ENCODE measurements at regions not wholly inside any gene's neighbourhood (a gene's known extent, or its start where the extent isn't known, plus 50 kb on each side); places are given as distances from the start of the nearest gene placed in this dataset.

GRCh38 chr15:25188051-25188450 lies 233.3 kb downstream of the SNRPN start:
- ChIA-PET POLR2A (no interaction called here), CTCF (no interaction called here)
- BruUV-seq (replicated peaks) = no TSS peak
- Histone ChIP-seq H3K36me3 (ENCODE audit: control insufficient read depth in 2 of 2, extremely low read depth in 1 of 2, insufficient read depth in 2 of 2, low read length in 2 of 2) (no peaks in the 10 kb centered on the region), H3K9me3 (replicated peaks; ENCODE audit: control insufficient read depth, insufficient read depth, low read length) (peaks cover 10% of the 10 kb centered on the region), H3K9me1 (replicated peaks; ENCODE audit: control insufficient read depth, extremely low read depth, insufficient read depth, low read length) (no peaks in the 10 kb centered on the region), H3K27ac (ENCODE audit: insufficient read depth, low read depth, low read length) (no peak overlapping the region), H2AFZ (ENCODE audit: low read depth, low read length) (no peak overlapping the region), H4K20me1 (replicated peaks; ENCODE audit: control insufficient read depth, extremely low read depth, insufficient read depth, low read length) (no peaks in the 10 kb centered on the region), H3K27me3 (ENCODE audit: control insufficient read depth in 2 of 2, insufficient read depth in 2 of 2, low read length in 2 of 2) (no peaks in the 10 kb centered on the region), H3K79me2 (ENCODE audit: control insufficient read depth, insufficient read depth, low read length) (no peaks in the 10 kb centered on the region), H3K4me2 (ENCODE audit: insufficient read depth, low read length) (no peak overlapping the region), H3K4me3 (replicated peaks in 1 of 3; ENCODE audit: insufficient read depth in 1 of 3, low read depth in 1 of 3, low read length in 3 of 3) (no peak overlapping the region), H3K4me1 (ENCODE audit: control insufficient read depth, extremely low read depth, insufficient read depth, low read length) (no peaks in the 10 kb centered on the region), H3K9ac (replicated peaks; ENCODE audit: extremely low read depth, insufficient read depth, low read length) (no peak overlapping the region)
- intact Hi-C loops (cut with micrococcal nuclease) = no loop called here
- dilution Hi-C loops (cut with MboI; ENCODE audit: extremely low pct_ligation_motif_present, low sequenced_read_pairs) = no loop called here
- FAIRE-seq (no peak), DNase-seq (ENCODE audit: low read depth, low spot score) (no peak)
- TF ChIP-seq POLR2AphosphoS5 (IDR thresholded peaks at IDR 0.05; ENCODE audit: insufficient read depth, low read depth, low read length) (no peak), FOS (IDR thresholded peaks at IDR 0.05; ENCODE audit: borderline replicate concordance, insufficient read depth, low read length) (no peak)

GRCh38 chr15:25188551-25189101 lies 233.8 kb downstream of the SNRPN start:
- intact Hi-C loops (cut with micrococcal nuclease) = no loop called here
- Histone ChIP-seq H3K27ac (ENCODE audit: insufficient read depth, low read depth, low read length) (no peak overlapping the region), H3K9me3 (replicated peaks; ENCODE audit: control insufficient read depth, insufficient read depth, low read length) (peaks cover 6% of the 10 kb centered on the region), H3K36me3 (ENCODE audit: control insufficient read depth in 2 of 2, extremely low read depth in 1 of 2, insufficient read depth in 2 of 2, low read length in 2 of 2) (no peaks in the 10 kb centered on the region), H2AFZ (ENCODE audit: low read depth, low read length) (no peak overlapping the region), H3K4me2 (ENCODE audit: insufficient read depth, low read length) (no peak overlapping the region), H4K20me1 (replicated peaks; ENCODE audit: control insufficient read depth, extremely low read depth, insufficient read depth, low read length) (no peaks in the 10 kb centered on the region), H3K4me1 (ENCODE audit: control insufficient read depth, extremely low read depth, insufficient read depth, low read length) (no peaks in the 10 kb centered on the region), H3K4me3 (replicated peaks in 1 of 3; ENCODE audit: insufficient read depth in 1 of 3, low read depth in 1 of 3, low read length in 3 of 3) (no peak overlapping the region), H3K79me2 (ENCODE audit: control insufficient read depth, insufficient read depth, low read length) (no peaks in the 10 kb centered on the region), H3K9me1 (replicated peaks; ENCODE audit: control insufficient read depth, extremely low read depth, insufficient read depth, low read length) (no peaks in the 10 kb centered on the region), H3K9ac (replicated peaks; ENCODE audit: extremely low read depth, insufficient read depth, low read length) (no peak overlapping the region), H3K27me3 (ENCODE audit: control insufficient read depth in 2 of 2, insufficient read depth in 2 of 2, low read length in 2 of 2) (no peaks in the 10 kb centered on the region)
- TF ChIP-seq JUN (IDR thresholded peaks at IDR 0.05; ENCODE audit: borderline replicate concordance, insufficient read depth, insufficient read length, low read depth) = no peak
- TF ChIP-seq MYC (IDR thresholded peaks at IDR 0.05; ENCODE audit: low read depth, low read length) = no peak
- no peak for TF ChIP-seq EZH2 (IDR thresholded peaks at IDR 0.05; ENCODE audit: borderline replicate concordance, low read depth, low read length, severe bottlenecking)
- TF ChIP-seq CTCF (IDR thresholded peaks at IDR 0.05; ENCODE audit: extremely low read depth in 1 of 2, insufficient read depth in 1 of 2, low read depth in 1 of 2, low read length in 2 of 2) = no peak
- no peak for TF ChIP-seq GATA2 (IDR thresholded peaks at IDR 0.05; ENCODE audit: insufficient read depth, insufficient read length, low read depth, low read length)
- no peak for TF ChIP-seq POLR2AphosphoS5 (IDR thresholded peaks at IDR 0.05; ENCODE audit: insufficient read depth, low read depth, low read length)
- TF ChIP-seq FOS (IDR thresholded peaks at IDR 0.05; ENCODE audit: borderline replicate concordance, insufficient read depth, low read length) = no peak
- no peak for TF ChIP-seq POLR2A (IDR thresholded peaks at IDR 0.05; ENCODE audit: low read depth, low read length)
- no peak for TF ChIP-seq MAX (IDR thresholded peaks at IDR 0.05; ENCODE audit: insufficient read depth, insufficient read length)
- DNase-seq (ENCODE audit: low read depth, low spot score) (no peak), FAIRE-seq (no peak)
- BruUV-seq (replicated peaks) = no TSS peak
- POLR2A ChIA-PET = no interaction called here
- dilution Hi-C loops (cut with MboI; ENCODE audit: extremely low pct_ligation_motif_present, low sequenced_read_pairs) = no loop called here
- CTCF ChIA-PET = no interaction called here
